Mesendoderm (in vitro differentiated cells): ENCODE measurements at regions not wholly inside any gene's neighbourhood (a gene's known extent, or its start where the extent isn't known, plus 50 kb on each side); places are given as distances from the start of the nearest gene placed in this dataset.

ENCODE experiments used
- DNase-seq: peaks from one replicate; pipeline ENCODE4 v3.0.0; 2013
- H2AK5ac ChIP-seq: 2 replicates; pipeline ENCODE4 v1.6.1; 2013; ENCODE audit warnings: low read length, inconsistent platforms
- H2BK120ac ChIP-seq: 2 replicates; pipeline ENCODE4 v1.6.1; 2013; ENCODE audit warnings: low read depth, mild to moderate bottlenecking, low read length, moderate library complexity, mixed read lengths
- H2BK15ac ChIP-seq: replicated peaks from 2 replicates; pipeline ENCODE4 v1.6.1; 2013; ENCODE audit warnings: low read depth, mild to moderate bottlenecking, moderate library complexity
- H2BK5ac ChIP-seq: 2 replicates; pipeline ENCODE4 v1.6.1; 2013; ENCODE audit warnings: low read length, inconsistent platforms
- H3K18ac ChIP-seq: 2 replicates; pipeline ENCODE4 v1.6.1; 2013; ENCODE audit warnings: mild to moderate bottlenecking, low read length, mixed read lengths
- H3K23ac ChIP-seq: one replicate; pipeline ENCODE4 v1.6.1; 2013; ENCODE audit warnings: low read length
- H3K27ac ChIP-seq: 2 replicates; pipeline ENCODE4 v1.5.1; 2013; ENCODE audit warnings: low read depth, mild to moderate bottlenecking, inconsistent platforms, low read length, moderate library complexity
- H3K27me3 ChIP-seq: 2 replicates; pipeline ENCODE4 v1.6.1; 2013; ENCODE audit warnings: low read length, control low read depth, mild to moderate bottlenecking, inconsistent platforms; ENCODE audit not compliant: insufficient read depth, poor library complexity
- H3K36me3 ChIP-seq: 2 replicates; pipeline ENCODE4 v1.6.1; 2013; ENCODE audit warnings: low read length, inconsistent platforms; ENCODE audit not compliant: control insufficient read depth, insufficient read depth
- H3K4ac ChIP-seq: one replicate; pipeline ENCODE4 v1.6.1; 2013; ENCODE audit warnings: low read depth, mild to moderate bottlenecking, low read length, moderate library complexity
- H3K4me1 ChIP-seq: 2 replicates; pipeline ENCODE4 v1.6.1; 2013; ENCODE audit warnings: low read depth, low read length, inconsistent platforms; ENCODE audit not compliant: control insufficient read depth
- H3K4me2 ChIP-seq: 2 replicates; pipeline ENCODE4 v1.6.1; 2013; ENCODE audit warnings: low read length
- H3K4me3 ChIP-seq: 2 replicates; pipeline ENCODE4 v1.5.1; 2013; ENCODE audit warnings: mild to moderate bottlenecking, low read length
- H3K56ac ChIP-seq: one replicate; pipeline ENCODE4 v1.6.1; 2013; ENCODE audit warnings: low read length
- H3K79me1 ChIP-seq: 2 replicates; pipeline ENCODE4 v1.6.1; 2013; ENCODE audit warnings: low read length, inconsistent platforms
- H3K79me2 ChIP-seq: 2 replicates; pipeline ENCODE4 v1.6.1; 2013; ENCODE audit warnings: mild to moderate bottlenecking, low read length; ENCODE audit not compliant: control insufficient read depth, insufficient read depth
- H3K9ac ChIP-seq: 2 replicates; pipeline ENCODE4 v1.6.1; 2013; ENCODE audit warnings: low read length, inconsistent platforms
- H4K5ac ChIP-seq: one replicate; pipeline ENCODE4 v1.6.1; 2013; ENCODE audit warnings: low read length
- H4K8ac ChIP-seq: one replicate; pipeline ENCODE4 v1.6.1; 2013; ENCODE audit warnings: low read depth, mild to moderate bottlenecking, control low read depth, low read length, moderate library complexity
- WGBS: extraction: QIAGEN DNeasy Blood & Tissue Kit; methylation state at CpG from one replicate; pipeline ENCODE4 v1.1.7; 2013; ENCODE audit warnings: low lambda C conversion rate, missing lambda C conversion rate; ENCODE audit not compliant: insufficient coverage; ENCODE audit errors: extremely low coverage; 5-methylcytosine and 5-hydroxymethylcytosine counted together

GRCh38 chr10:62652114-62652513, 152.4 kb upstream of the ADO start:
- no CpG with 5 or more reads among the region's 2 CpGs for WGBS
- H3K27ac ChIP-seq: no peak overlapping the region
- no peak overlapping the region for H2BK120ac ChIP-seq
- no peak overlapping the region for H4K8ac ChIP-seq
- no peak overlapping the region for H3K4me3 ChIP-seq
- H3K79me1 ChIP-seq: no peaks in the 10 kb centered on the region
- H3K56ac ChIP-seq: no peak overlapping the region
- H3K4ac ChIP-seq: no peak overlapping the region
- no peak overlapping the region for H4K5ac ChIP-seq
- H3K4me1 ChIP-seq: no peaks in the 10 kb centered on the region
- H2BK15ac ChIP-seq: no peak overlapping the region
- H3K36me3 ChIP-seq: no peaks in the 10 kb centered on the region
- no peak overlapping the region for H3K4me2 ChIP-seq
- no peak overlapping the region for H3K18ac ChIP-seq
- DNase-seq: no peak
- H2AK5ac ChIP-seq: no peak overlapping the region
- H2BK5ac ChIP-seq: no peak overlapping the region
- H3K79me2 ChIP-seq: no peaks in the 10 kb centered on the region
- H3K23ac ChIP-seq: no peak overlapping the region
- no peaks in the 10 kb centered on the region for H3K27me3 ChIP-seq
- no peak overlapping the region for H3K9ac ChIP-seq

- Histone ChIP-seq H3K27ac (no peak overlapping the region), H3K4me3 (no peak overlapping the region), H3K18ac (no peak overlapping the region), H3K4ac (no peak overlapping the region), H2BK5ac (no peak overlapping the region), H3K27me3 (no peaks in the 10 kb centered on the region), H4K8ac (no peak overlapping the region), H3K4me2 (no peak overlapping the region), H3K79me2 (no peaks in the 10 kb centered on the region), H3K4me1 (no peaks in the 10 kb centered on the region), H2BK15ac (no peak overlapping the region), H3K56ac (no peak overlapping the region), H4K5ac (no peak overlapping the region), H3K9ac (no peak overlapping the region), H3K36me3 (no peaks in the 10 kb centered on the region), H3K79me1 (no peaks in the 10 kb centered on the region), H3K23ac (no peak overlapping the region), H2AK5ac (no peak overlapping the region), H2BK120ac (no peak overlapping the region)
- no peak for DNase-seq
Measured at GRCh38 chr10:62652564-62652963, 152.0 kb upstream of the ADO start.

DNA sequence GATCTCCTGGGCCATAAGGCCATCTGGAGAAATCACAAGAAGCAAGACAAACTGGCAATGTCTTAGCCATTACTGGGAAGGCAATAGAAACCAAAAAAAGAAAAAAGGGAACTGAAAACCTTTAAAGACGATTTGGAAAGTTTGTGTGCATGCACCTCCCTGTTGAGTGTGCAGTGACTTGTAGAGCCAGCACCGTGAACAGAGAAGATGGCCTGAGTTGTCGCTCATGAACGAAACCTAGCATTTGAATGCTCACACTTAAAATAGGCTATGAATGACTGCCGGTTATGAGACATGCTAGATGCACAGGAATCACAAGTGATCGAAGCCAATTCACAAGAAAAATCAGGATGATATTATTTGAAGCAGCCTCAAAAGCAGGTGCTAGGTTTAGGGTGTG, 151.3 kb upstream of the ADO start:
- H3K18ac ChIP-seq: no peak overlapping the region
- H3K79me1 ChIP-seq: no peaks in the 10 kb centered on the region
- no peak for DNase-seq
- no peaks in the 10 kb centered on the region for H3K27me3 ChIP-seq
- no peak overlapping the region for H4K8ac ChIP-seq
- H2AK5ac ChIP-seq: no peak overlapping the region
- H2BK120ac ChIP-seq: no peak overlapping the region
- H3K4me1 ChIP-seq: no peaks in the 10 kb centered on the region
- no peak overlapping the region for H2BK15ac ChIP-seq
- H3K56ac ChIP-seq: no peak overlapping the region
- no peak overlapping the region for H3K27ac ChIP-seq
- H3K4me3 ChIP-seq: no peak overlapping the region
- H3K4me2 ChIP-seq: no peak overlapping the region
- H4K5ac ChIP-seq: no peak overlapping the region
- no peak overlapping the region for H3K4ac ChIP-seq
- no peaks in the 10 kb centered on the region for H3K36me3 ChIP-seq
- H3K9ac ChIP-seq: no peak overlapping the region
- no CpG with 5 or more reads among the region's 6 CpGs for WGBS
- H2BK5ac ChIP-seq: no peak overlapping the region
- H3K23ac ChIP-seq: no peak overlapping the region
- no peaks in the 10 kb centered on the region for H3K79me2 ChIP-seq

DNA sequence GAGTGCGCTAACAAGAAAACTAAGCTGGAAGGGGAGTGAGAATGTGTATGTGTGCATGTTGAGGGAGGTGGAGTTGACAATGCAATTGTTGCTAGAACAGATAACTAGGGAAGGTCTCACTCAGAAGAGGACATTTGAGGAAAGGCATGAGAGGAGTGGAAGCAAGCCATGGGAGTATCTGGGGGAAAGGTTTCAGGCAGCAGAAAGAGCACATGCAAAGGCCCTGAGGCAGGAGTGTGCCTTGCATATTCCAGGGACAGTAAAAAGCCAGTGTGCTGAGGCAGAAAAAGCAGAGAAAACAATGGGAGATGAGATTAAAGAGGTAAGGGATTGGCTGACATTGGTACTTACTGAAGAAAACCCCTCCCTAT, 149.6 kb upstream of the ADO start:
- Histone ChIP-seq H3K4me1 (no peaks in the 10 kb centered on the region), H2BK15ac (no peak overlapping the region), H2BK120ac (no peak overlapping the region), H3K56ac (no peak overlapping the region), H4K8ac (no peak overlapping the region), H4K5ac (no peak overlapping the region), H3K27me3 (no peaks in the 10 kb centered on the region), H3K79me1 (no peaks in the 10 kb centered on the region), H3K4ac (no peak overlapping the region), H3K4me3 (no peak overlapping the region), H2AK5ac (no peak overlapping the region), H3K79me2 (no peaks in the 10 kb centered on the region), H3K4me2 (no peak overlapping the region), H3K27ac (no peak overlapping the region), H3K23ac (no peak overlapping the region), H3K36me3 (no peaks in the 10 kb centered on the region), H3K18ac (no peak overlapping the region), H3K9ac (no peak overlapping the region), H2BK5ac (no peak overlapping the region)
- WGBS: no CpG with 5 or more reads among the region's 1 CpG
- no peak for DNase-seq

DNA sequence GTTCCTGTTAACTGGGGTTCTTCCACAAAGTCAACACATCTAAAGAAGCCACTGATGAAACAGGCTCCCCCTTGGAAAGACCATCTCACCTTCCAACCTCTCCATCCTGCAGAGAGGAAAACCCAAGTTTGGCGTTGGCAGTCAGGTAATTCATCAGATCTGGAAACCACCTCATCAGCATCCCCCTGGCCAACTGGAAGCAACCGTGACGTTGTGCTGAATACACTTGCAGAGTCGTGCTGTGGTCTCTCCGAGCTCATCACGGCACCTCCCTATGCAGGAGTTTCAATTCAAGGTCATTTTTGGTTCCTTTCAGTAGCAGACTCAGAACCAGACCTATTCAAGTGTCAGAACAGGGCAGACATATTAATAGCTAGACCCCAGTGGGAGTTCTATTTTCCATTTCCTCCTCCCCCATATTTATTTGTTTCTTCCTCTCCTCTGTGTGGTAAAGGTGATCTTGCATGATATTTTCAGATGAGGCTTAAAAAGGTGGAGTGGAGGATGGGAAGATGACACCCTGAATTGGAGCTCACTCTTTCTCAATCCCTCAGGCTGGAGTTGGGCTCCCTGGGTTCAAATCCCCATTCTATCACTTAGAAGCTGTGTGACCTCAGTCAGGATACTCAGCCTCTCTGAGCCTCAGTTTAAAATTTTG, 149.1 kb upstream of the ADO start:
- no peak overlapping the region for H4K5ac ChIP-seq
- no peak overlapping the region for H2BK120ac ChIP-seq
- H3K4me1 ChIP-seq: no peaks in the 10 kb centered on the region
- H2BK15ac ChIP-seq: no peak overlapping the region
- no peak for DNase-seq
- no peaks in the 10 kb centered on the region for H3K36me3 ChIP-seq
- H3K79me2 ChIP-seq: no peaks in the 10 kb centered on the region
- no peaks in the 10 kb centered on the region for H3K27me3 ChIP-seq
- no peak overlapping the region for H3K27ac ChIP-seq
- H3K9ac ChIP-seq: no peak overlapping the region
- no peak overlapping the region for H2AK5ac ChIP-seq
- H3K18ac ChIP-seq: no peak overlapping the region
- no peak overlapping the region for H3K4me3 ChIP-seq
- H4K8ac ChIP-seq: no peak overlapping the region
- WGBS: no CpG with 5 or more reads among the region's 6 CpGs
- H3K23ac ChIP-seq: no peak overlapping the region
- no peaks in the 10 kb centered on the region for H3K79me1 ChIP-seq
- H3K56ac ChIP-seq: no peak overlapping the region
- no peak overlapping the region for H3K4me2 ChIP-seq
- H2BK5ac ChIP-seq: no peak overlapping the region
- H3K4ac ChIP-seq: no peak overlapping the region

GRCh38 chr10:62657244-62657835, 147.2 kb upstream of the ADO start:
- H2AK5ac ChIP-seq: no peak overlapping the region
- H4K8ac ChIP-seq: no peak overlapping the region
- H3K4me2 ChIP-seq: no peak overlapping the region
- no peak overlapping the region for H3K4ac ChIP-seq
- H3K27me3 ChIP-seq: no peaks in the 10 kb centered on the region
- no peaks in the 10 kb centered on the region for H3K4me1 ChIP-seq
- no peak overlapping the region for H3K23ac ChIP-seq
- no peak overlapping the region for H3K4me3 ChIP-seq
- H4K5ac ChIP-seq: no peak overlapping the region
- H3K18ac ChIP-seq: no peak overlapping the region
- no peak for DNase-seq
- no peak overlapping the region for H3K9ac ChIP-seq
- H3K79me2 ChIP-seq: no peaks in the 10 kb centered on the region
- WGBS: no CpG with 5 or more reads among the region's 20 CpGs
- no peak overlapping the region for H2BK120ac ChIP-seq
- no peaks in the 10 kb centered on the region for H3K36me3 ChIP-seq
- no peak overlapping the region for H3K27ac ChIP-seq
- no peak overlapping the region for H3K56ac ChIP-seq
- H2BK5ac ChIP-seq: no peak overlapping the region
- H2BK15ac ChIP-seq: no peak overlapping the region
- H3K79me1 ChIP-seq: no peaks in the 10 kb centered on the region
